ENCODE measurements at regions not wholly inside any gene's neighbourhood (a gene's known extent, or its start where the extent isn't known, plus 50 kb on each side); places are given as distances from the start of the nearest gene placed in this dataset.

GRCh38 chr4:138451276-138451663 lies 209.1 kb upstream of the SLC7A11 start:
- no peak for TF ChIP-seq TAF1 (IDR thresholded peaks at IDR 0.05; ENCODE audit: low read depth)
- TF ChIP-seq, protein P1, sequence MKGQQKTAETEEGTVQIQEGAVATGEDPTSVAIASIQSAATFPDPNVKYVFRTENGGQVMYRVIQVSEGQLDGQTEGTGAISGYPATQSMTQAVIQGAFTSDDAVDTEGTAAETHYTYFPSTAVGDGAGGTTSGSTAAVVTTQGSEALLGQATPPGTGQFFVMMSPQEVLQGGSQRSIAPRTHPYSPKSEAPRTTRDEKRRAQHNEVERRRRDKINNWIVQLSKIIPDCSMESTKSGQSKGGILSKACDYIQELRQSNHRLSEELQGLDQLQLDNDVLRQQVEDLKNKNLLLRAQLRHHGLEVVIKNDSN (IDR thresholded peaks at IDR 0.05), result no peak
- TF ChIP-seq TEAD4 (IDR thresholded peaks at IDR 0.05), result no peak
- TF ChIP-seq, protein P2, sequence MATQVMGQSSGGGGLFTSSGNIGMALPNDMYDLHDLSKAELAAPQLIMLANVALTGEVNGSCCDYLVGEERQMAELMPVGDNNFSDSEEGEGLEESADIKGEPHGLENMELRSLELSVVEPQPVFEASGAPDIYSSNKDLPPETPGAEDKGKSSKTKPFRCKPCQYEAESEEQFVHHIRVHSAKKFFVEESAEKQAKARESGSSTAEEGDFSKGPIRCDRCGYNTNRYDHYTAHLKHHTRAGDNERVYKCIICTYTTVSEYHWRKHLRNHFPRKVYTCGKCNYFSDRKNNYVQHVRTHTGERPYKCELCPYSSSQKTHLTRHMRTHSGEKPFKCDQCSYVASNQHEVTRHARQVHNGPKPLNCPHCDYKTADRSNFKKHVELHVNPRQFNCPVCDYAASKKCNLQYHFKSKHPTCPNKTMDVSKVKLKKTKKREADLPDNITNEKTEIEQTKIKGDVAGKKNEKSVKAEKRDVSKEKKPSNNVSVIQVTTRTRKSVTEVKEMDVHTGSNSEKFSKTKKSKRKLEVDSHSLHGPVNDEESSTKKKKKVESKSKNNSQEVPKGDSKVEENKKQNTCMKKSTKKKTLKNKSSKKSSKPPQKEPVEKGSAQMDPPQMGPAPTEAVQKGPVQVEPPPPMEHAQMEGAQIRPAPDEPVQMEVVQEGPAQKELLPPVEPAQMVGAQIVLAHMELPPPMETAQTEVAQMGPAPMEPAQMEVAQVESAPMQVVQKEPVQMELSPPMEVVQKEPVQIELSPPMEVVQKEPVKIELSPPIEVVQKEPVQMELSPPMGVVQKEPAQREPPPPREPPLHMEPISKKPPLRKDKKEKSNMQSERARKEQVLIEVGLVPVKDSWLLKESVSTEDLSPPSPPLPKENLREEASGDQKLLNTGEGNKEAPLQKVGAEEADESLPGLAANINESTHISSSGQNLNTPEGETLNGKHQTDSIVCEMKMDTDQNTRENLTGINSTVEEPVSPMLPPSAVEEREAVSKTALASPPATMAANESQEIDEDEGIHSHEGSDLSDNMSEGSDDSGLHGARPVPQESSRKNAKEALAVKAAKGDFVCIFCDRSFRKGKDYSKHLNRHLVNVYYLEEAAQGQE (IDR thresholded peaks at IDR 0.05; ENCODE audit: low read depth), result no peak
- TF ChIP-seq EGR1 (IDR thresholded peaks at IDR 0.05), result no peak
- TF ChIP-seq CREB1 (IDR thresholded peaks at IDR 0.05; ENCODE audit: low read depth), result no peak
- TF ChIP-seq NFIC (IDR thresholded peaks at IDR 0.05), result no peak
- no peak for TF ChIP-seq FOXM1 (IDR thresholded peaks at IDR 0.05; ENCODE audit: borderline replicate concordance, low read depth)
- no peak for TF ChIP-seq TCF12 (IDR thresholded peaks at IDR 0.05; ENCODE audit: low read depth)
- no peak for TF ChIP-seq EP300 (IDR thresholded peaks at IDR 0.05; ENCODE audit: borderline replicate concordance)
- no peak for TF ChIP-seq RAD21 (IDR thresholded peaks at IDR 0.05; ENCODE audit: low read depth)
- TF ChIP-seq, protein P3, sequence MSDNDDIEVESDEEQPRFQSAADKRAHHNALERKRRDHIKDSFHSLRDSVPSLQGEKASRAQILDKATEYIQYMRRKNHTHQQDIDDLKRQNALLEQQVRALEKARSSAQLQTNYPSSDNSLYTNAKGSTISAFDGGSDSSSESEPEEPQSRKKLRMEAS (IDR thresholded peaks at IDR 0.05), result no peak
- TF ChIP-seq YY1 (IDR thresholded peaks at IDR 0.05; ENCODE audit: low read depth), result no peak
- TF ChIP-seq ZBTB7A (IDR thresholded peaks at IDR 0.05; ENCODE audit: low read depth), result no peak
- TF ChIP-seq CEBPB (IDR thresholded peaks at IDR 0.05), result no peak

- TF ChIP-seq NFIC (IDR thresholded peaks at IDR 0.05) (no peak), EGR1 (IDR thresholded peaks at IDR 0.05) (no peak), CREB1 (IDR thresholded peaks at IDR 0.05; ENCODE audit: low read depth) (no peak), TCF12 (IDR thresholded peaks at IDR 0.05; ENCODE audit: low read depth) (no peak), TEAD4 (IDR thresholded peaks at IDR 0.05) (no peak), ZBTB7A (IDR thresholded peaks at IDR 0.05; ENCODE audit: low read depth) (no peak), EP300 (IDR thresholded peaks at IDR 0.05; ENCODE audit: borderline replicate concordance) (no peak), CEBPB (IDR thresholded peaks at IDR 0.05) (no peak), FOXM1 (IDR thresholded peaks at IDR 0.05; ENCODE audit: borderline replicate concordance, low read depth) (no peak), RAD21 (IDR thresholded peaks at IDR 0.05; ENCODE audit: low read depth) (no peak), YY1 (IDR thresholded peaks at IDR 0.05; ENCODE audit: low read depth) (no peak), TAF1 (IDR thresholded peaks at IDR 0.05; ENCODE audit: low read depth) (no peak)
- TF ChIP-seq, protein P3 (IDR thresholded peaks at IDR 0.05), result no peak
- TF ChIP-seq, protein P1 (IDR thresholded peaks at IDR 0.05), result no peak
- TF ChIP-seq, protein P2 (IDR thresholded peaks at IDR 0.05; ENCODE audit: low read depth), result no peak
Observed at GRCh38 chr4:138450546-138451275, 208.6 kb upstream of the SLC7A11 start.

GRCh38 chr4:138449938-138450337 lies 207.8 kb upstream of the SLC7A11 start:
- TF ChIP-seq CREB1 (IDR thresholded peaks at IDR 0.05; ENCODE audit: low read depth) (no peak), FOXM1 (IDR thresholded peaks at IDR 0.05; ENCODE audit: borderline replicate concordance, low read depth) (no peak), ZBTB7A (IDR thresholded peaks at IDR 0.05; ENCODE audit: low read depth) (no peak), EGR1 (IDR thresholded peaks at IDR 0.05) (no peak), EP300 (IDR thresholded peaks at IDR 0.05; ENCODE audit: borderline replicate concordance) (no peak), TAF1 (IDR thresholded peaks at IDR 0.05; ENCODE audit: low read depth) (no peak), YY1 (IDR thresholded peaks at IDR 0.05; ENCODE audit: low read depth) (no peak), TCF12 (IDR thresholded peaks at IDR 0.05; ENCODE audit: low read depth) (no peak), CEBPB (IDR thresholded peaks at IDR 0.05) (no peak), TEAD4 (IDR thresholded peaks at IDR 0.05) (no peak), NFIC (IDR thresholded peaks at IDR 0.05) (no peak), RAD21 (IDR thresholded peaks at IDR 0.05; ENCODE audit: low read depth) (no peak)
- TF ChIP-seq, protein P3 (IDR thresholded peaks at IDR 0.05), result no peak
- TF ChIP-seq, protein P1 (IDR thresholded peaks at IDR 0.05), result no peak
- TF ChIP-seq, protein P2 (IDR thresholded peaks at IDR 0.05; ENCODE audit: low read depth), result no peak

All from Ishikawa (cell line).